Activated CD8-positive, alpha-beta T cell treated with anti-CD3 and anti-CD28 coated beads for 36 hours (primary cell): ENCODE measurements at regions not wholly inside any gene's neighbourhood (a gene's known extent, or its start where the extent isn't known, plus 50 kb on each side); places are given as distances from the start of the nearest gene placed in this dataset.

Source experiments
- ATAC-seq: fragments of 200-7000 bp; cut with Tn5 transposase; one replicate; pipeline ENCODE4 v1.10.0; 2021; ENCODE audit warnings: mild to moderate bottlenecking, moderate library complexity
- CTCF ChIA-PET: fragments of 350-600 bp; sonication (Branson Sonifier 250); formaldehyde crosslinking; loops from one replicate; lab custom pipeline; 2021; ENCODE audit warnings: antibody characterized with exemption; lab: Charles Lee
- POLR2A ChIA-PET: fragments of 350-600 bp; sonication (Branson Sonifier 250); formaldehyde crosslinking; loops from one replicate; lab custom pipeline; 2021; ENCODE audit warnings: antibody characterized with exemption; lab: Charles Lee
- DNase-seq: peaks from one replicate; pipeline ENCODE4 v3.0.0-alpha.2; 2020
- H3K27ac Mint-ChIP-seq: one replicate; pipeline ENCODE4 v1.8.0; 2021; ENCODE audit warnings: mild to moderate bottlenecking, mixed read lengths
- H3K27me3 Mint-ChIP-seq: one replicate; pipeline ENCODE4 v1.8.0; 2021; ENCODE audit warnings: mixed read lengths
- H3K36me3 Mint-ChIP-seq: one replicate; pipeline ENCODE4 v1.8.0; 2021; ENCODE audit warnings: low read depth, mixed read lengths
- H3K4me1 Mint-ChIP-seq: one replicate; pipeline ENCODE4 v1.8.0; 2021; ENCODE audit warnings: low read depth, mixed read lengths
- H3K4me3 Mint-ChIP-seq: one replicate; pipeline ENCODE4 v1.8.0; 2021; ENCODE audit warnings: mild to moderate bottlenecking, moderate library complexity, mixed read lengths
- H3K9me3 Mint-ChIP-seq: one replicate; pipeline ENCODE4 v1.8.0; 2021; ENCODE audit warnings: mixed read lengths
- intact Hi-C: fragments of 100-400 bp; cut with micrococcal nuclease; formaldehyde crosslinking; loops from one replicate; pipeline ENCODE4 v1.10.0; 2022
- TF ChIP-seq, protein P1 (sequence below): fragments of 200-600 bp; IDR thresholded peaks from one replicate; pipeline ENCODE4 v1.8.0; 2022; ENCODE audit warnings: antibody characterized with exemption, mild to moderate bottlenecking

- no peaks in the 10 kb centered on the region for H3K9me3 Mint-ChIP-seq
- DNase-seq, result no peak
- ATAC-seq, result no peak
- H3K4me3 Mint-ChIP-seq, result no peak overlapping the region
- POLR2A ChIA-PET, result no interaction called here
- H3K36me3 Mint-ChIP-seq, result no peaks in the 10 kb centered on the region
- H3K4me1 Mint-ChIP-seq, result no peaks in the 10 kb centered on the region
- CTCF ChIA-PET, result no interaction called here
- no peak overlapping the region for H3K27ac Mint-ChIP-seq
- intact Hi-C loops, result no loop called here
- peaks cover 4% of the 10 kb centered on the region for H3K27me3 Mint-ChIP-seq
- TF ChIP-seq, protein P1, sequence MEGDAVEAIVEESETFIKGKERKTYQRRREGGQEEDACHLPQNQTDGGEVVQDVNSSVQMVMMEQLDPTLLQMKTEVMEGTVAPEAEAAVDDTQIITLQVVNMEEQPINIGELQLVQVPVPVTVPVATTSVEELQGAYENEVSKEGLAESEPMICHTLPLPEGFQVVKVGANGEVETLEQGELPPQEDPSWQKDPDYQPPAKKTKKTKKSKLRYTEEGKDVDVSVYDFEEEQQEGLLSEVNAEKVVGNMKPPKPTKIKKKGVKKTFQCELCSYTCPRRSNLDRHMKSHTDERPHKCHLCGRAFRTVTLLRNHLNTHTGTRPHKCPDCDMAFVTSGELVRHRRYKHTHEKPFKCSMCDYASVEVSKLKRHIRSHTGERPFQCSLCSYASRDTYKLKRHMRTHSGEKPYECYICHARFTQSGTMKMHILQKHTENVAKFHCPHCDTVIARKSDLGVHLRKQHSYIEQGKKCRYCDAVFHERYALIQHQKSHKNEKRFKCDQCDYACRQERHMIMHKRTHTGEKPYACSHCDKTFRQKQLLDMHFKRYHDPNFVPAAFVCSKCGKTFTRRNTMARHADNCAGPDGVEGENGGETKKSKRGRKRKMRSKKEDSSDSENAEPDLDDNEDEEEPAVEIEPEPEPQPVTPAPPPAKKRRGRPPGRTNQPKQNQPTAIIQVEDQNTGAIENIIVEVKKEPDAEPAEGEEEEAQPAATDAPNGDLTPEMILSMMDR, result no peak
These were observed 199.7 kb upstream of the SLC14A2 start for GRCh38 chr18:45415614-45416013.

DNA sequence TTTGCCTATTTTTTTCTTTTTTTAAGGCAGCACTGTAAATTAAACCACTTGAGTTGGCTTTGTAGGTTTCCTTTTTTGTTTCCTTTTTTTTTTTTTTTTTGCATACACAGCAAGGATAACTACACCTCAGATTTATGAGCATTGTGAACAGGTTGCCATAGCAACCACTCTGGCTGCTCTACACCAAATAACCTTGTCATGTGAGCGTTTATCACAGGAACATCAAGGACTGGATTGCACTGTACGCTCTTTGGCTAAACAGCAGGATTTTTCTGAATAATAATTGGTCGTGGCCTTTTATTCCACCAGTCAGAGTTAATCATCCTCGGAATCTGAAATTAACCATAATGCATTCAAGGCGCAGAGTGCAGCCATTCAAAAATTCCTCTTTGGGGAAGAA, 199.1 kb upstream of the SLC14A2 start:
- TF ChIP-seq, protein P1, result no peak
- peaks cover 2% of the 10 kb centered on the region for H3K27me3 Mint-ChIP-seq
- H3K4me3 Mint-ChIP-seq, result no peak overlapping the region
- DNase-seq, result no peak
- ATAC-seq, result no peak
- CTCF ChIA-PET, result no interaction called here
- intact Hi-C loops, result no loop called here
- no peaks in the 10 kb centered on the region for H3K4me1 Mint-ChIP-seq
- no peak overlapping the region for H3K27ac Mint-ChIP-seq
- no peaks in the 10 kb centered on the region for H3K36me3 Mint-ChIP-seq
- no peaks in the 10 kb centered on the region for H3K9me3 Mint-ChIP-seq
- POLR2A ChIA-PET, result no interaction called here

- POLR2A ChIA-PET, result no interaction called here
- H3K9me3 Mint-ChIP-seq, result no peaks in the 10 kb centered on the region
- peaks cover 2% of the 10 kb centered on the region for H3K27me3 Mint-ChIP-seq
- ATAC-seq, result no peak
- TF ChIP-seq, protein P1, result no peak
- intact Hi-C loops, result no loop called here
- CTCF ChIA-PET, result no interaction called here
- H3K27ac Mint-ChIP-seq, result no peak overlapping the region
- no peaks in the 10 kb centered on the region for H3K4me1 Mint-ChIP-seq
- DNase-seq, result no peak
- no peak overlapping the region for H3K4me3 Mint-ChIP-seq
- no peaks in the 10 kb centered on the region for H3K36me3 Mint-ChIP-seq
These were observed 197.9 kb upstream of the SLC14A2 start for GRCh38 chr18:45417392-45417791.

- no peak overlapping the region for H3K27ac Mint-ChIP-seq
- no peak for DNase-seq
- no peak for ATAC-seq
- ChIA-PET POLR2A (no interaction called here), CTCF (no interaction called here)
- peaks cover 2% of the 10 kb centered on the region for H3K27me3 Mint-ChIP-seq
- no peaks in the 10 kb centered on the region for H3K9me3 Mint-ChIP-seq
- no peaks in the 10 kb centered on the region for H3K4me1 Mint-ChIP-seq
- H3K36me3 Mint-ChIP-seq, result no peaks in the 10 kb centered on the region
- intact Hi-C loops, result no loop called here
- no peak overlapping the region for H3K4me3 Mint-ChIP-seq
- TF ChIP-seq, protein P1, result no peak
These were observed 191.6 kb upstream of the SLC14A2 start for GRCh38 chr18:45423659-45424058.

DNA sequence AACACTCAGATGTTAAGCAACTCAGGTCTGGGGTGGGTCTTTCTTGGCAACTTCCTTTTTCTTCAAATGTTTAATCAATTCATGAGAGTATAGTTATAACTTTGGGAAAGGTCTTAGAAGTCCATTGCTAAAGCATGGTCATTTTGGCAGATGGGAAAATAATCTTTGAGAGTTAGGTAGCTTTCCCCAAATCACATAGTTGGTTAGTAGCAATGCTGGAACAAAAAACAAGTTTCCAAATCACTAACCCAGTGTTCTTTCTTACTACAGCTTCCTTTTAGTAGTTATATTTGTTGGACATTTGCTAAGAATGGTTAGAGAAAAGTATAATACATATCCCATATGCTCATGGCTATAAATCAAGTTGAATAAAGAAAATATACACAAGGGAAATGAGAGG, 185.2 kb upstream of the SLC14A2 start:
- Mint-ChIP-seq H3K27me3 (peaks cover 2% of the 10 kb centered on the region), H3K9me3 (no peaks in the 10 kb centered on the region), H3K4me3 (no peak overlapping the region), H3K27ac (no peak overlapping the region), H3K36me3 (no peaks in the 10 kb centered on the region), H3K4me1 (no peaks in the 10 kb centered on the region)
- DNase-seq (no peak), ATAC-seq (no peak)
- intact Hi-C loops, result no loop called here
- ChIA-PET POLR2A (no interaction called here), CTCF (no interaction called here)
- TF ChIP-seq, protein P1, result no peak
